GM21576 (cell line): ENCODE measurements at regions not wholly inside any gene's neighbourhood (a gene's known extent, or its start where the extent isn't known, plus 50 kb on each side); places are given as distances from the start of the nearest gene placed in this dataset.

ENCODE experiments used
- ATAC-seq: cut with Tn5 transposase; IDR thresholded peaks from one replicate; pipeline ENCODE4 v1.9.1; 2021; ENCODE audit warnings: mild to moderate bottlenecking, moderate library complexity; ENCODE audit not compliant: unreplicated experiment

- ATAC-seq: no peak
These were observed 85.4 kb upstream of the TMEM260 start for GRCh38 chr14:56494167-56494566.

GRCh38 chr14:56498112-56498511, 81.5 kb upstream of the TMEM260 start:
- ATAC-seq: no peak

- ATAC-seq: no peak
These were observed 77.6 kb upstream of the TMEM260 start for GRCh38 chr14:56501909-56502530.

GRCh38 chr14:56505361-56505760, 74.2 kb upstream of the TMEM260 start:
- no peak for ATAC-seq

GRCh38 chr14:56512521-56512920, 67.1 kb upstream of the TMEM260 start:
- ATAC-seq: no peak

GRCh38 chr14:56514663-56515371, 64.8 kb upstream of the TMEM260 start:
- ATAC-seq: no peak

GRCh38 chr14:56515739-56516138, 63.9 kb upstream of the TMEM260 start:
- ATAC-seq: no peak

GRCh38 chr14:56522403-56522802, 57.2 kb upstream of the TMEM260 start:
- ATAC-seq: no peak

GRCh38 chr14:56524971-56525677, 54.5 kb upstream of the TMEM260 start:
- no peak for ATAC-seq

- ATAC-seq: no peak
These were observed 50.7 kb upstream of the TMEM260 start for GRCh38 chr14:56528927-56529326.
